ENCODE measurements at regions not wholly inside any gene's neighbourhood (a gene's known extent, or its start where the extent isn't known, plus 50 kb on each side); places are given as distances from the start of the nearest gene placed in this dataset.

DNA sequence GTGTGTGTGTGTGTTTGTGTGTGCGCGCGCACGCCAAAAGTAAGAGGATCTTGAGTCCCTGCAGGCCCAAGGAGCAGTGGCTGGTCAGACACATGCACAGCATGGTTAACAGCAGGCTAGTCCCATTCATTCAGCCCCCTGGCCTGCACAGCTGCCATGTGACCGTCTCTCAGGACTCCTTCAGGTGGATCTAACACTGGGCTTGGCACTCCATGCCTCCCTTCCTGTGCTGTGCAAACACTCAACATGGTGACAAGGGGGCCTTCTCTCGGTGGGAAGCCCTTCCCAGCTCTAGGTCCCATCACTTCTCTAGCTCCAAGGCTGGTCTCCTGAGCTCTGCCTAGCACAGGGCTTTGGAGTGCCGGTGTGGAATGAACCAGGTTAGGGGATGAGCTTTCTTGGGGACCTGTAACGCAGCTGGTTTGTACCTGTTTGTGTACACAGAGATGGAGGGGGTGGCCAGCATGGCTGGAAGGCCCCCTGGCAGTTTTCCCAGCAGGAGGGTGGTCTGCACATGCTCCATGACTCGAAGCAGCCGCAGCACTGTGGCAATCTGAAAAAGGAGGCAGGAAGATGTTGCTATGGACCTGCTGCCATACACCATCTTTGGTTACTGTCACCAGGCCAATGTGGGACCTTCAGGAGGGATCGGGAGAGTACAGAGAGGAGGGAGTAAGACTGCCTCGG lies 69.4 kb upstream of the GCSH start:
- TF ChIP-seq, protein P1, sequence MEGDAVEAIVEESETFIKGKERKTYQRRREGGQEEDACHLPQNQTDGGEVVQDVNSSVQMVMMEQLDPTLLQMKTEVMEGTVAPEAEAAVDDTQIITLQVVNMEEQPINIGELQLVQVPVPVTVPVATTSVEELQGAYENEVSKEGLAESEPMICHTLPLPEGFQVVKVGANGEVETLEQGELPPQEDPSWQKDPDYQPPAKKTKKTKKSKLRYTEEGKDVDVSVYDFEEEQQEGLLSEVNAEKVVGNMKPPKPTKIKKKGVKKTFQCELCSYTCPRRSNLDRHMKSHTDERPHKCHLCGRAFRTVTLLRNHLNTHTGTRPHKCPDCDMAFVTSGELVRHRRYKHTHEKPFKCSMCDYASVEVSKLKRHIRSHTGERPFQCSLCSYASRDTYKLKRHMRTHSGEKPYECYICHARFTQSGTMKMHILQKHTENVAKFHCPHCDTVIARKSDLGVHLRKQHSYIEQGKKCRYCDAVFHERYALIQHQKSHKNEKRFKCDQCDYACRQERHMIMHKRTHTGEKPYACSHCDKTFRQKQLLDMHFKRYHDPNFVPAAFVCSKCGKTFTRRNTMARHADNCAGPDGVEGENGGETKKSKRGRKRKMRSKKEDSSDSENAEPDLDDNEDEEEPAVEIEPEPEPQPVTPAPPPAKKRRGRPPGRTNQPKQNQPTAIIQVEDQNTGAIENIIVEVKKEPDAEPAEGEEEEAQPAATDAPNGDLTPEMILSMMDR (optimal IDR thresholded peaks at IDR 0.05 in 1 of 3, IDR thresholded peaks at IDR 0.05 in 1 of 3, conservative IDR thresholded peaks at IDR 0.05 in 1 of 3; ENCODE audit: extremely low read depth in 1 of 3, insufficient read depth in 2 of 3, low read length in 3 of 3): no peak
- no peak for TF ChIP-seq EZH2 (IDR thresholded peaks at IDR 0.05; ENCODE audit: low read length)
